PC-3 (cell line): ENCODE measurements at regions not wholly inside any gene's neighbourhood (a gene's known extent, or its start where the extent isn't known, plus 50 kb on each side); places are given as distances from the start of the nearest gene placed in this dataset.

Experiments used
- ATAC-seq: fragments of 200-7000 bp; cut with Tn5 transposase; 2 replicates; pipeline ENCODE4 v1.9.1; 2020; ENCODE audit warnings: mild to moderate bottlenecking, moderate library complexity
- BruUV-seq: library from RNA; stranded (reverse); fragments of 400-500 nt; replicated peaks from 2 replicates; lab custom pipeline; 2021; lab: Mats Ljungman, UMichigan
- CTCF ChIA-PET: fragments of 300-600 bp; sonication (Branson Sonifier 250); formaldehyde crosslinking; loops from one replicate; lab custom pipeline; 2022; ENCODE audit warnings: antibody characterized with exemption; lab: Charles Lee
- POLR2A ChIA-PET: fragments of 300-600 bp; sonication (Branson Sonifier 250); formaldehyde crosslinking; loops from one replicate; lab custom pipeline; 2022; ENCODE audit warnings: antibody characterized with exemption; ENCODE audit not compliant: unreplicated experiment; lab: Charles Lee
- DNase-seq: peaks from one replicate; pipeline ENCODE4 v3.0.0-alpha.2; 2015
- H2AFZ ChIP-seq: fragments of 300-600 bp; sonication (generic); 2 replicates; pipeline ENCODE4 v1.6.0; 2016; ENCODE audit warnings: antibody characterized with exemption, low read length
- H3F3A ChIP-seq: fragments of 300-600 bp; sonication (generic); one replicate; pipeline ENCODE4 v1.6.0; 2017; ENCODE audit warnings: antibody characterized with exemption, low read length, control low read depth, mild to moderate bottlenecking; ENCODE audit not compliant: unreplicated experiment
- H3K27ac ChIP-seq: fragments of 300-600 bp; sonication (generic); 2 replicates; pipeline ENCODE4 v1.5.1; 2016; ENCODE audit warnings: mild to moderate bottlenecking, low read length
- H3K27me3 ChIP-seq: fragments of 300-600 bp; sonication (generic); 2 replicates; pipeline ENCODE4 v1.6.1; 2016; ENCODE audit warnings: low read length, mixed read lengths
- H3K36me3 ChIP-seq: fragments of 300-600 bp; sonication (generic); 2 replicates; pipeline ENCODE4 v1.6.1; 2016; ENCODE audit warnings: low read depth, mixed run types, low read length, mixed read lengths
- H3K4me1 ChIP-seq: fragments of 300-600 bp; sonication (generic); 2 replicates; pipeline ENCODE4 v1.5.1; 2016; ENCODE audit warnings: low read length; ENCODE audit not compliant: insufficient read depth
- H3K4me2 ChIP-seq: fragments of 300-600 bp; sonication (generic); 2 replicates; pipeline ENCODE4 v1.6.0; 2016; ENCODE audit warnings: low read length
- H3K4me3 ChIP-seq: fragments of 300-600 bp; sonication (generic); 2 replicates; pipeline ENCODE4 v1.5.1; 2016; ENCODE audit warnings: mild to moderate bottlenecking, low read length, mixed read lengths
- H3K79me2 ChIP-seq: fragments of 300-600 bp; sonication (generic); 2 replicates; pipeline ENCODE4 v1.6.1; 2017; ENCODE audit warnings: low read length, mixed read lengths
- H3K9ac ChIP-seq: fragments of 300-600 bp; sonication (generic); 2 replicates; pipeline ENCODE4 v1.6.0; 2016; ENCODE audit warnings: mild to moderate bottlenecking, low read length
- H3K9me2 ChIP-seq: fragments of 300-600 bp; sonication (generic); replicated peaks from 2 replicates; pipeline ENCODE4 v1.6.1; 2016; ENCODE audit warnings: mixed run types, low read length, mixed read lengths
- H3K9me3 ChIP-seq: fragments of 300-600 bp; sonication (generic); 2 replicates; pipeline ENCODE4 v1.6.1; 2016; ENCODE audit warnings: low read length, mixed read lengths
- H4K20me1 ChIP-seq: fragments of 300-600 bp; sonication (generic); 2 replicates; pipeline ENCODE4 v1.6.1; 2016; ENCODE audit warnings: low read length, mixed read lengths
- CTCF ChIP-seq: fragments of 300-600 bp; sonication (generic); conservative IDR thresholded peaks from 2 replicates; pipeline ENCODE4 v1.5.1; 2017; ENCODE audit warnings: antibody characterized with exemption, low read depth, mild to moderate bottlenecking, low read length
- EZH2 ChIP-seq: fragments of 300-600 bp; sonication (generic); IDR thresholded peaks from one replicate; pipeline ENCODE4 v1.6.1; 2017; ENCODE audit warnings: antibody characterized with exemption, mild to moderate bottlenecking, low read length; ENCODE audit not compliant: unreplicated experiment
- EZH2phosphoT487 ChIP-seq: fragments of 300-600 bp; sonication (generic); IDR thresholded peaks from 2 replicates; pipeline ENCODE4 v1.6.1; 2018; ENCODE audit warnings: mild to moderate bottlenecking, antibody characterized with exemption, low read length, borderline replicate concordance
- intact Hi-C: fragments of 100-400 bp; cut with micrococcal nuclease; formaldehyde crosslinking; loops from 2 replicates; pipeline ENCODE4 v1.9.0; 2023

- no peak for ATAC-seq
- Histone ChIP-seq H3K9me2 (no peaks in the 10 kb centered on the region), H3F3A (no peaks in the 10 kb centered on the region), H3K27ac (no peak overlapping the region), H2AFZ (no peak overlapping the region), H3K9me3 (peaks cover 20% of the 10 kb centered on the region), H3K9ac (no peak overlapping the region), H3K4me2 (no peak overlapping the region), H4K20me1 (no peaks in the 10 kb centered on the region), H3K27me3 (no peaks in the 10 kb centered on the region), H3K79me2 (no peaks in the 10 kb centered on the region), H3K4me3 (no peak overlapping the region), H3K36me3 (no peaks in the 10 kb centered on the region), H3K4me1 (no peaks in the 10 kb centered on the region)
- BruUV-seq, result no TSS peak
- DNase-seq, result no peak
- ChIA-PET CTCF (no interaction called here), POLR2A (no interaction called here)
- intact Hi-C loops, result no loop called here
- no peak for TF ChIP-seq CTCF
- TF ChIP-seq EZH2, result no peak
- no peak for TF ChIP-seq EZH2phosphoT487
Observed at GRCh38 chr18:4549164-4549872, 94.2 kb upstream of the DLGAP1 start.

- intact Hi-C loops, result no loop called here
- CTCF ChIA-PET, result no interaction called here
- no TSS peak for BruUV-seq
- Histone ChIP-seq H3K79me2 (no peaks in the 10 kb centered on the region), H4K20me1 (no peaks in the 10 kb centered on the region), H3K36me3 (no peaks in the 10 kb centered on the region), H2AFZ (no peak overlapping the region), H3K4me1 (no peaks in the 10 kb centered on the region), H3K9ac (no peak overlapping the region), H3K27me3 (no peaks in the 10 kb centered on the region), H3F3A (no peaks in the 10 kb centered on the region), H3K27ac (no peak overlapping the region), H3K4me3 (no peak overlapping the region), H3K9me3 (peaks cover 29% of the 10 kb centered on the region), H3K9me2 (no peaks in the 10 kb centered on the region), H3K4me2 (no peak overlapping the region)
- DNase-seq (no peak), ATAC-seq (no peak)
- POLR2A ChIA-PET, result no interaction called here
- TF ChIP-seq EZH2 (no peak), CTCF (no peak), EZH2phosphoT487 (no peak)
Observed at GRCh38 chr18:4547126-4547525, 92.0 kb upstream of the DLGAP1 start.

- Histone ChIP-seq H3K4me1 (no peaks in the 10 kb centered on the region), H2AFZ (no peak overlapping the region), H3K4me2 (no peak overlapping the region), H3K79me2 (no peaks in the 10 kb centered on the region), H3K9ac (no peak overlapping the region), H3F3A (no peaks in the 10 kb centered on the region), H3K9me3 (peaks cover 27% of the 10 kb centered on the region), H3K9me2 (no peaks in the 10 kb centered on the region), H3K36me3 (no peaks in the 10 kb centered on the region), H4K20me1 (no peaks in the 10 kb centered on the region), H3K4me3 (no peak overlapping the region), H3K27me3 (no peaks in the 10 kb centered on the region), H3K27ac (no peak overlapping the region)
- BruUV-seq, result no TSS peak
- intact Hi-C loops, result no loop called here
- DNase-seq (no peak), ATAC-seq (no peak)
- ChIA-PET CTCF (no interaction called here), POLR2A (no interaction called here)
- TF ChIP-seq EZH2phosphoT487, result no peak
Observed at GRCh38 chr18:4544142-4544541, 89.0 kb upstream of the DLGAP1 start.
